ENCODE measurements at regions not wholly inside any gene's neighbourhood (a gene's known extent, or its start where the extent isn't known, plus 50 kb on each side); places are given as distances from the start of the nearest gene placed in this dataset.

GRCh38 chr11:104369761-104370160 lies 205.8 kb upstream of the PDGFD start:
- TF ChIP-seq CTCF (IDR thresholded peaks at IDR 0.05; ENCODE audit: low read depth, low read length, missing control alignments) = no peak
- Histone ChIP-seq H3K27ac (no peak overlapping the region), H3K27me3 (replicated peaks) (no peaks in the 10 kb centered on the region), H3K36me3 (replicated peaks) (no peaks in the 10 kb centered on the region), H3K4me3 (ENCODE audit: low read depth, low read length) (no peak overlapping the region)
- DNase-seq = no peak
- in situ Hi-C loops (cut with HindIII; ENCODE audit: low pct_ligation_motif_present, low sequenced_read_pairs) = no loop called here

- no peak for TF ChIP-seq CTCF (IDR thresholded peaks at IDR 0.05; ENCODE audit: low read depth, low read length, missing control alignments)
- Histone ChIP-seq H3K4me3 (ENCODE audit: low read depth, low read length) (no peak overlapping the region), H3K27ac (no peak overlapping the region), H3K27me3 (replicated peaks) (no peaks in the 10 kb centered on the region), H3K36me3 (replicated peaks) (no peaks in the 10 kb centered on the region)
- in situ Hi-C loops (cut with HindIII; ENCODE audit: low pct_ligation_motif_present, low sequenced_read_pairs) = no loop called here
- no peak for DNase-seq
Observed at GRCh38 chr11:104366321-104366734, 202.4 kb upstream of the PDGFD start.

DNA sequence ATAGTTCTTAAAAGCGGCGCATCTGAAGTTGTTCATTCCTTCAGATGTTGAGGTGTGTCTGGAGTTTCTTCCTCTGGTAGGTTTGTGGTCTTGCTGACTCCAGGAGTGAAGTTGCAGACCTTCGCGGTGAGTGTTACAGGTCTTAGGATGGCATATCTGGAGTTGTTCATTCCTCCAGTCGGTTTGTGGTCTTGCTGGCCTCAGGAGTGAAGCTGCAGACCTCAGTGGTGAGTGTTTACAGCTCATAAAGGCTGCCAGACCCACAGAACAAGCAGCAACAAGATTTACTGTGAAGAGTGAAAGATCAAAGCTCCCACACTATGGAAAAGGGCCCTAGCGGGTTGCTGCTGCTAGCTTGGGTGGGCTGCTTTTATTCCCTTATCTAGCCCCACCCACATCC lies 201.7 kb upstream of the PDGFD start:
- in situ Hi-C loops (cut with HindIII; ENCODE audit: low pct_ligation_motif_present, low sequenced_read_pairs) = no loop called here

DNA sequence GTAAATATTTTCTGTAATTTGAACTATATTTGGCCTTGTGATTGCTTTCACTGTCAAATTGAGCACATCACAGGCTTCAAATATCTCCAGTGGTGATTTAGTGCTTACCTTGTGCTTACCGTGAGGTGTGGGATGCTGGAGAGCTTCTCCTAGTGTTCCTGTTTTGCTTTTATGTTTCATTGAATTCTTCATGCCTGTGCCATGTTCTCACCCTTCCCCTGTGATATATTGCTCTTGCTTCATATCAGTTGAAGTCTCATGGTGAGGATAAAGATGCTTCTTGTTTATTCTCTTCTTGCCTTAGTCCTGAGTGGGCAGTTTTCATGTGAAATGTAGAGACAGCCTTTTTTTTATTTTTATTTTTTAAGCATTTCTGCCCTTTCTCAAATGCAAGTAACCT lies 198.0 kb upstream of the PDGFD start:
- Histone ChIP-seq H3K27ac (no peak overlapping the region), H3K27me3 (replicated peaks) (no peaks in the 10 kb centered on the region), H3K4me3 (ENCODE audit: low read depth, low read length) (no peak overlapping the region), H3K36me3 (replicated peaks) (no peaks in the 10 kb centered on the region)
- no peak for DNase-seq
- in situ Hi-C loops (cut with HindIII; ENCODE audit: low pct_ligation_motif_present, low sequenced_read_pairs) = no loop called here
- no peak for TF ChIP-seq CTCF (IDR thresholded peaks at IDR 0.05; ENCODE audit: low read depth, low read length, missing control alignments)

More for the DNA sequence above, 201.7 kb upstream of the PDGFD start:
- Histone ChIP-seq H3K36me3 (replicated peaks) (no peaks in the 10 kb centered on the region), H3K27me3 (replicated peaks) (no peaks in the 10 kb centered on the region), H3K27ac (no peak overlapping the region), H3K4me3 (ENCODE audit: low read depth, low read length) (no peak overlapping the region)
- no peak for DNase-seq
- TF ChIP-seq CTCF (IDR thresholded peaks at IDR 0.05; ENCODE audit: low read depth, low read length, missing control alignments) = no peak

DNA sequence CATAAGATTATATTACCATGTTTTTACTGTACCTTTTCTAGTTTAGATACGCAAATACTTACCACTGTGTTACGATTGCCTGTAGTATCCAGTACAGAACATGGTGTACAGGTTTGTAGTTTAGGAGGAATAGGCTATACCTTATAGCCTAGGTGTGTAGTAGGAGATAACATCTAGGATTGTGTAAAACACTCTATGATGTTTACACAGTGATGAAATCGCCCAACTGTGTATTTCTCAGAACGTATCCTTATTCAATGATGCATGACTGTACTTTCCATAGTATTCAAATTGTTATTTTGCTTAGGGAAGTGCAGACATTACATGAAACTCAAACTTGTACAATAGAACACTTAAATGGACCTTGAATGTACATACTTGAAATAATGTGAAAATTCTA lies 188.1 kb upstream of the PDGFD start:
- TF ChIP-seq CTCF (IDR thresholded peaks at IDR 0.05; ENCODE audit: low read depth, low read length, missing control alignments) = no peak
- in situ Hi-C loops (cut with HindIII; ENCODE audit: low pct_ligation_motif_present, low sequenced_read_pairs) = no loop called here
- DNase-seq = no peak

GRCh38 chr11:104343578-104343977 lies 179.6 kb upstream of the PDGFD start:
- TF ChIP-seq CTCF (IDR thresholded peaks at IDR 0.05; ENCODE audit: low read depth, low read length, missing control alignments) = peak; percentile 46
- Histone ChIP-seq H3K27ac (no peak overlapping the region), H3K36me3 (replicated peaks) (no peaks in the 10 kb centered on the region), H3K27me3 (replicated peaks) (no peaks in the 10 kb centered on the region), H3K4me3 (ENCODE audit: low read depth, low read length) (no peak overlapping the region)
- in situ Hi-C loops (cut with HindIII; ENCODE audit: low pct_ligation_motif_present, low sequenced_read_pairs) = no loop called here
- DNase-seq = no peak

More for the DNA sequence above, 188.1 kb upstream of the PDGFD start:
- H3K36me3 ChIP-seq (replicated peaks) = no peaks in the 10 kb centered on the region
- H3K4me3 ChIP-seq (ENCODE audit: low read depth, low read length) = no peak overlapping the region
- H3K27me3 ChIP-seq (replicated peaks) = no peaks in the 10 kb centered on the region
- no peak overlapping the region for H3K27ac ChIP-seq
